BE2C (cell line): ENCODE measurements at regions not wholly inside any gene's neighbourhood (a gene's known extent, or its start where the extent isn't known, plus 50 kb on each side); places are given as distances from the start of the nearest gene placed in this dataset.

Experiments used
- DNase-seq: peaks from one replicate; pipeline ENCODE4 v3.0.0-alpha.2; 2020
- H3K27me3 ChIP-seq: fragments of 250-450 bp; sonication (Bioruptor Pico); 2 replicates; pipeline ENCODE4 v1.5.1; 2020; ENCODE audit warnings: mild to moderate bottlenecking
- H3K36me3 ChIP-seq: fragments of 250-450 bp; sonication (Bioruptor Pico); 2 replicates; pipeline ENCODE4 v1.5.1; 2020; ENCODE audit warnings: mild to moderate bottlenecking
- H3K4me1 ChIP-seq: fragments of 250-450 bp; sonication (Bioruptor Pico); 2 replicates; pipeline ENCODE4 v1.5.1; 2020
- H3K4me3 ChIP-seq: 2 replicates; pipeline ENCODE4 v1.5.1; 2011; ENCODE audit warnings: low read depth, low read length
- H3K9me3 ChIP-seq: fragments of 250-450 bp; sonication (Bioruptor Pico); 2 replicates; pipeline ENCODE4 v1.5.1; 2020
- CTCF ChIP-seq: IDR thresholded peaks from 2 replicates; pipeline ENCODE4 v1.5.1; 2012; ENCODE audit warnings: mild to moderate bottlenecking, low read depth, low read length

GRCh38 chr11:91407842-91408241 lies 816.8 kb upstream of the FAT3 start:
- no peaks in the 10 kb centered on the region for H3K4me1 ChIP-seq
- H3K4me3 ChIP-seq: no peak overlapping the region
- TF ChIP-seq CTCF: no peak
- H3K9me3 ChIP-seq: no peaks in the 10 kb centered on the region
- no peak for DNase-seq
- no peaks in the 10 kb centered on the region for H3K36me3 ChIP-seq
- no peaks in the 10 kb centered on the region for H3K27me3 ChIP-seq

GRCh38 chr11:91406009-91406408 lies 818.6 kb upstream of the FAT3 start:
- H3K4me3 ChIP-seq: no peak overlapping the region
- H3K36me3 ChIP-seq: no peaks in the 10 kb centered on the region
- H3K27me3 ChIP-seq: no peaks in the 10 kb centered on the region
- TF ChIP-seq CTCF: no peak
- DNase-seq: no peak
- H3K4me1 ChIP-seq: no peaks in the 10 kb centered on the region
- H3K9me3 ChIP-seq: no peaks in the 10 kb centered on the region

GRCh38 chr11:91404344-91404743 lies 820.3 kb upstream of the FAT3 start:
- Histone ChIP-seq H3K4me3 (no peak overlapping the region), H3K27me3 (no peaks in the 10 kb centered on the region), H3K9me3 (no peaks in the 10 kb centered on the region), H3K36me3 (no peaks in the 10 kb centered on the region), H3K4me1 (no peaks in the 10 kb centered on the region)
- no peak for DNase-seq
- no peak for TF ChIP-seq CTCF

- no peaks in the 10 kb centered on the region for H3K9me3 ChIP-seq
- no peak for TF ChIP-seq CTCF
- H3K36me3 ChIP-seq: no peaks in the 10 kb centered on the region
- H3K4me3 ChIP-seq: no peak overlapping the region
- H3K27me3 ChIP-seq: no peaks in the 10 kb centered on the region
- peaks cover 7% of the 10 kb centered on the region for H3K4me1 ChIP-seq
- no peak for DNase-seq
Measured at GRCh38 chr11:91397134-91397468, 827.5 kb upstream of the FAT3 start.

GRCh38 chr11:91396236-91397133 lies 828.1 kb upstream of the FAT3 start:
- TF ChIP-seq CTCF: no peak
- Histone ChIP-seq H3K4me3 (no peak overlapping the region), H3K36me3 (no peaks in the 10 kb centered on the region), H3K4me1 (peaks cover 7% of the 10 kb centered on the region), H3K9me3 (no peaks in the 10 kb centered on the region), H3K27me3 (no peaks in the 10 kb centered on the region)
- no peak for DNase-seq

GRCh38 chr11:91394727-91395414 lies 829.7 kb upstream of the FAT3 start:
- no peak for TF ChIP-seq CTCF
- H3K9me3 ChIP-seq: no peaks in the 10 kb centered on the region
- DNase-seq: peak; percentile 45
- H3K36me3 ChIP-seq: no peaks in the 10 kb centered on the region
- peak overlapping the region; percentile 18 for H3K4me3 ChIP-seq
- no peaks in the 10 kb centered on the region for H3K27me3 ChIP-seq
- peaks cover 7% of the 10 kb centered on the region for H3K4me1 ChIP-seq
